CD4-positive, alpha-beta T cell (primary cell): ENCODE measurements at regions not wholly inside any gene's neighbourhood (a gene's known extent, or its start where the extent isn't known, plus 50 kb on each side); places are given as distances from the start of the nearest gene placed in this dataset.

Source experiments
- ATAC-seq: fragments of 200-7000 bp; cut with Tn5 transposase; one replicate; pipeline ENCODE4 v1.10.0; 2022; ENCODE audit warnings: mild to moderate bottlenecking; ENCODE audit not compliant: poor library complexity
- CTCF ChIA-PET: fragments of 350-600 bp; sonication (Branson Sonifier 250); formaldehyde crosslinking; loops from one replicate; lab custom pipeline; 2021; ENCODE audit warnings: antibody characterized with exemption, inconsistent platforms; lab: Charles Lee
- POLR2A ChIA-PET: fragments of 350-600 bp; sonication (Branson Sonifier 250); formaldehyde crosslinking; loops from one replicate; lab custom pipeline; 2021; ENCODE audit warnings: antibody characterized with exemption, inconsistent platforms; lab: Charles Lee
- DNase-seq, 14 experiments: peaks; one replicate each; pipeline ENCODE4 v3.0.0-alpha.2; 2013 to 2020; ENCODE audit warnings: mixed read lengths in 2 of 14
- H3K27ac ChIP-seq, 2 donors: one replicate each; pipeline versions ENCODE4 v1.5.1 to v1.7.0; 2013; ENCODE audit warnings: low read length in 2 of 2, low read depth in 1 of 2, mild to moderate bottlenecking in 1 of 2
- H3K27me3 ChIP-seq, 2 experiments: 1 replicate in 1 of 2; 2 replicates in 1 of 2; pipeline versions ENCODE4 v1.6.1 to v1.7.0; 2013; ENCODE audit warnings: low read length in 2 of 2, control low read depth in 1 of 2, mild to moderate bottlenecking in 1 of 2, moderate library complexity in 1 of 2; ENCODE audit not compliant: insufficient read depth in 2 of 2, control insufficient read depth in 1 of 2
- H3K36me3 ChIP-seq: one replicate; pipeline ENCODE4 v1.6.1; 2013; ENCODE audit warnings: low read length, control low read depth; ENCODE audit not compliant: insufficient read depth
- H3K4me1 ChIP-seq: one replicate; pipeline ENCODE4 v1.6.1; 2013; ENCODE audit warnings: low read length, control low read depth; ENCODE audit not compliant: insufficient read depth
- H3K4me3 ChIP-seq: one replicate; pipeline ENCODE4 v1.5.1; 2013; ENCODE audit warnings: mild to moderate bottlenecking, low read length, moderate library complexity
- H3K9me3 ChIP-seq, 2 experiments: 1 replicate in 1 of 2; 2 replicates in 1 of 2; pipeline versions ENCODE4 v1.6.1 to v1.7.0; 2013; ENCODE audit warnings: low read length in 2 of 2, mild to moderate bottlenecking in 2 of 2, control low read depth in 1 of 2, moderate library complexity in 1 of 2; ENCODE audit not compliant: control insufficient read depth in 1 of 2, insufficient read depth in 1 of 2
- H3K27ac Mint-ChIP-seq: one replicate; pipeline ENCODE4 v1.8.0; 2020; ENCODE audit warnings: mixed read lengths
- H3K27me3 Mint-ChIP-seq: one replicate; pipeline ENCODE4 v1.8.0; 2021; ENCODE audit warnings: mixed read lengths
- H3K36me3 Mint-ChIP-seq: one replicate; pipeline ENCODE4 v1.8.0; 2021; ENCODE audit warnings: low read depth, mixed read lengths
- H3K4me1 Mint-ChIP-seq: one replicate; pipeline ENCODE4 v1.8.0; 2021; ENCODE audit warnings: low read depth, mixed read lengths
- H3K4me3 Mint-ChIP-seq: one replicate; pipeline ENCODE4 v1.8.0; 2020; ENCODE audit warnings: mild to moderate bottlenecking, mixed read lengths
- H3K9me3 Mint-ChIP-seq: one replicate; pipeline ENCODE4 v1.8.0; 2020; ENCODE audit warnings: mixed read lengths
- intact Hi-C, 2 experiments: fragments of 100-400 bp; cut with DNase I in 1 of 2; cut with micrococcal nuclease in 1 of 2; formaldehyde crosslinking; loops; one replicate each; pipeline versions ENCODE4 v1.15.1 to v1.9.0; 2023 to 2025; cut with DNase I, micrococcal nuclease
- TF ChIP-seq, protein P1 (sequence below): fragments of 200-600 bp; IDR thresholded peaks from one replicate; pipeline ENCODE4 v1.8.0; 2022; ENCODE audit warnings: antibody characterized with exemption, mild to moderate bottlenecking

- intact Hi-C loops: no loop called here
- H3K9me3 Mint-ChIP-seq: peaks cover 13% of the 10 kb centered on the region
- no peak overlapping the region for H3K27ac Mint-ChIP-seq
- Histone ChIP-seq H3K4me1 (no peaks in the 10 kb centered on the region), H3K4me3 (no peak overlapping the region), H3K27me3 (no peaks in the 10 kb centered on the region), H3K36me3 (no peaks in the 10 kb centered on the region), H3K9me3 (peaks cover 0 to 10% of the 10 kb centered on the region in 2 experiments), H3K27ac (no peak overlapping the region)
- ChIA-PET POLR2A (no interaction called here), CTCF (no interaction called here)
- H3K4me1 Mint-ChIP-seq: no peaks in the 10 kb centered on the region
- TF ChIP-seq, protein P1, sequence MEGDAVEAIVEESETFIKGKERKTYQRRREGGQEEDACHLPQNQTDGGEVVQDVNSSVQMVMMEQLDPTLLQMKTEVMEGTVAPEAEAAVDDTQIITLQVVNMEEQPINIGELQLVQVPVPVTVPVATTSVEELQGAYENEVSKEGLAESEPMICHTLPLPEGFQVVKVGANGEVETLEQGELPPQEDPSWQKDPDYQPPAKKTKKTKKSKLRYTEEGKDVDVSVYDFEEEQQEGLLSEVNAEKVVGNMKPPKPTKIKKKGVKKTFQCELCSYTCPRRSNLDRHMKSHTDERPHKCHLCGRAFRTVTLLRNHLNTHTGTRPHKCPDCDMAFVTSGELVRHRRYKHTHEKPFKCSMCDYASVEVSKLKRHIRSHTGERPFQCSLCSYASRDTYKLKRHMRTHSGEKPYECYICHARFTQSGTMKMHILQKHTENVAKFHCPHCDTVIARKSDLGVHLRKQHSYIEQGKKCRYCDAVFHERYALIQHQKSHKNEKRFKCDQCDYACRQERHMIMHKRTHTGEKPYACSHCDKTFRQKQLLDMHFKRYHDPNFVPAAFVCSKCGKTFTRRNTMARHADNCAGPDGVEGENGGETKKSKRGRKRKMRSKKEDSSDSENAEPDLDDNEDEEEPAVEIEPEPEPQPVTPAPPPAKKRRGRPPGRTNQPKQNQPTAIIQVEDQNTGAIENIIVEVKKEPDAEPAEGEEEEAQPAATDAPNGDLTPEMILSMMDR: no peak
- DNase-seq (no peak), ATAC-seq (no peak)
- H3K27me3 Mint-ChIP-seq: no peaks in the 10 kb centered on the region
- H3K4me3 Mint-ChIP-seq: no peak overlapping the region
- no peaks in the 10 kb centered on the region for H3K36me3 Mint-ChIP-seq
These were observed 2094.5 kb upstream of the AGA start for GRCh38 chr4:179536694-179537093.

GRCh38 chr4:179539641-179540040 is 2097.4 kb upstream of the AGA start:
- no peaks in the 10 kb centered on the region for H3K36me3 ChIP-seq
- Mint-ChIP-seq H3K27ac (no peak overlapping the region), H3K36me3 (no peaks in the 10 kb centered on the region), H3K4me3 (no peak overlapping the region), H3K4me1 (no peaks in the 10 kb centered on the region), H3K27me3 (no peaks in the 10 kb centered on the region), H3K9me3 (peaks cover 14% of the 10 kb centered on the region)
- TF ChIP-seq, protein P1: no peak
- intact Hi-C loops: no loop called here
- no peaks in the 10 kb centered on the region for H3K27me3 ChIP-seq
- H3K4me3 ChIP-seq: no peak overlapping the region
- ATAC-seq: no peak
- peaks cover 0 to 10% of the 10 kb centered on the region in 2 experiments for H3K9me3 ChIP-seq
- H3K4me1 ChIP-seq: no peaks in the 10 kb centered on the region
- ChIA-PET POLR2A (no interaction called here), CTCF (no interaction called here)
- H3K27ac ChIP-seq: no peak overlapping the region
- no peak for DNase-seq

DNA sequence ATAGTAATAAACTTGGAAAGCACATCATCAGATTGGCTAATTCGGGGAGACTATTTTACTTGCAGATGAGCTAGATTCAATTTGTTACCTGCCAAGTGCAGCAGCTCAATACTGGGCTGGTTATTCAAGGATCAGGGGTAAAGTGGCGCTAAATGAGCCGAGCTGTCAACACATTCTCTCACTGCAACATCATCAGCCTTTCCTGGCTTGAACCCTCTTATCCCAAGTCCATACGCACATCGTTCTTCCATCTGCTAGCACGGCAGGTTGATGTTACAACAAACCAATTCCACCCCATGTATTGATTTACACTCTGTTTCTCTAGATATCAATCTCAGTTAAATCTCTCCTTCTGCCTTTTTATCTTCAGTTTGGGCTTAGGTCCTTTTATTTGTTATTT is 2101.5 kb upstream of the AGA start:
- no peaks in the 10 kb centered on the region for H3K27me3 ChIP-seq
- peaks cover 18% of the 10 kb centered on the region for H3K9me3 Mint-ChIP-seq
- ChIA-PET POLR2A (no interaction called here), CTCF (no interaction called here)
- no peak overlapping the region for H3K27ac Mint-ChIP-seq
- no peaks in the 10 kb centered on the region for H3K4me1 ChIP-seq
- no peak overlapping the region for H3K27ac ChIP-seq
- H3K4me1 Mint-ChIP-seq: no peaks in the 10 kb centered on the region
- TF ChIP-seq, protein P1: no peak
- no peak for ATAC-seq
- no peaks in the 10 kb centered on the region for H3K36me3 Mint-ChIP-seq
- intact Hi-C loops: no loop called here
- H3K4me3 ChIP-seq: no peak overlapping the region
- H3K4me3 Mint-ChIP-seq: no peak overlapping the region
- peaks cover 0 to 6% of the 10 kb centered on the region in 2 experiments for H3K9me3 ChIP-seq
- H3K27me3 Mint-ChIP-seq: no peaks in the 10 kb centered on the region
- no peaks in the 10 kb centered on the region for H3K36me3 ChIP-seq
- no peak for DNase-seq
